ENCODE measurements at regions not wholly inside any gene's neighbourhood (a gene's known extent, or its start where the extent isn't known, plus 50 kb on each side); places are given as distances from the start of the nearest gene placed in this dataset.

GRCh38 chr10:21048068-21048467, 151.0 kb upstream of the NEBL start:
- no peak for TF ChIP-seq CTCF (IDR thresholded peaks at IDR 0.05)
- TF ChIP-seq POLR2A (IDR thresholded peaks at IDR 0.05) = no peak
